Dermis microvascular lymphatic vessel endothelial cell (primary cell): ENCODE measurements at regions not wholly inside any gene's neighbourhood (a gene's known extent, or its start where the extent isn't known, plus 50 kb on each side); places are given as distances from the start of the nearest gene placed in this dataset.
"Not testable (repeated sequence)": the region's sequence is repeated elsewhere in the genome, so short reads cannot be mapped to it uniquely, and the experiment has no call there.

Source experiments
- DNase-seq, 2 donors: peaks; one replicate each; pipeline versions ENCODE4 v3.0.0 to v3.0.0-alpha.2; 2010; ENCODE audit warnings: low read depth in 2 of 2

DNA sequence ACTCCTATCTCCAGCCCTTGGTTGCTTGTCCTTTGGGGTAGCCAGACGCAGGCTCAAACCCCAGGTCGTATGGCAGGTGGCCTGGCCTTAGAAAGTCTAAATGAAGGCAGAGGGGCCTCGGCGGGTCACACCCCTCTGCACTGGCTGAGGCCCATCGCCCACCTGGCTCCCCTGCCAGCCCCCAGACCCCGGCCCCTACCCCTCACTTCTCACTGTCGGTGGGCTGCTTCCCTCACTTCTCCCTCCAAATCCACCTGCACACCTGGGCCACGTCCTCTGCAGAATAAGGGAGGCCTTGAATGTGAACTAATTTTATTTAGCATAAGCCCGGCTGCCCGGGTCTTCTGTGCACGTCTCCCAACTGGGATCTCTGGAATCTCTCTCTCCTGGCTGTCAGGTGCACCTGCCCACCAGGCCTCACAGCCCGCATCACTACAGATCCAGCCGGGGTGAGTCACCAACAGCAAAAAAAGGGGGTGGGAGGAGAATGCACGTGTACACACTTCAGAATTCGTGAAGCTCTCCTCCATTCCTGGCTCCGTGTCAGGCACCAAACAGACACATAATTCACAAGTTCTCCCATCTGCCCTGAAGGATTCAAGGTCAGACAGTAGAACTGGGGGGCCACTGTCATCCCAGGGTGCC lies 107.5 kb upstream of the SIM2 start:
- DNase-seq: no peak

DNA sequence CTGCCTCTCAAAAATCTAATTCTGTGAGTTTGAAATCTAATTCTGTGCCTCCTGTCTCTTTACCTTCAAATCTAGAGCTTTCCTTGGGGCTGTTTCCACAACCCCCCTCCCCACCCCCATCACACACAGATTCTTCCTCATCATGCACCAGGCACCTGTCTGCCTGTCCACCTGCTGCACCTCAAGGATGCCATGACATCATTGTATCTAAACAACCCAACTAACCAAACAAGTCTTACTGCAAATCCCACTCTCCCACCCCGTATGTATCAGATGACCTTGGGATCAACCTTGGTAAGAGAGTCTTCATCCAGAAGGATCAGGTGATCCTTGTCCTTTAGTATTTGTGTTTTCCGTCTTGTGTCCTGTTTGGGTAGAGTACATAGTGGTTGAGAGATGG lies 102.7 kb upstream of the SIM2 start:
- no peak for DNase-seq

- no peak for DNase-seq
Measured at GRCh38 chr21:36601362-36601761, 97.6 kb upstream of the SIM2 start.

GRCh38 chr21:36602735-36603134 lies 96.2 kb upstream of the SIM2 start:
- no peak for DNase-seq

DNA sequence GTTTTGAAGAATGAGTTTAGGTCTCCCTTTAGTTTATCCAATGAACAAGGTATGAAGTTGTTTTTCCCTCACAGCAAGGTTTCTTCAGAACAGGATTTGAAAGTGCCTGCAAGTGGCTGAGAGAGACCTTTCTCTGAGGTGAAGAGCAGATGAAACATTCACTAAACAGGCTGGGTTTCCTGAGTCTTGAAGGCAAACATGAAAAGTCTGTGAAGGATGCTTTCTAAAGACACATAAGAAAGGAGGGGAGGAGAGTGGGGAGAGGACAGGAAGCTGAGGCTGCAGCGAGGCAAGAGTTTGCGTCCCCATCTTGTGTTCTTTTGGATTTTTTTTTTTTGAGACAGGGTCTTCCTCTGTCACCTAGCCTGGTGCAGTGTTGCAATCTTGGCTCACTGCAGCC lies 95.7 kb upstream of the SIM2 start:
- no peak for DNase-seq

DNA sequence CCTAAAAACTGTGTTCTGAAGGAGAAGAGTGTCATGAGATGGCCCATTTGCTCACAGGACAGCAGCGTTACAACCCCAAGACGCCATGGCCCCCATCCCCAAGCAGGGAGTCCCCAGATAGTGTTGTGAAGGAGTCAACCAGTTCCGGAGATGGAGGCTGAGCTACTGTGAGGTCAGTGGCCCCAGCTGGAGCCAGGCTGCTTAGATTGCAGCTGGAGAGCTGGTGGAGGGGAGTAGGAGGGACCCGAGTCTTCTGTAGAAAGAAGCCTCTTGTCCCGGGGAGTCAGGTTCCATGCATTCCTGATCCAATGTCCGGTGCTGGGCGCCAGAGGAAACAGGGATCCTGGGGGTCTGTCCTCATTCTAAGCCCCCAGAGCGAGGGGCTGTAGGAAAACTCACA lies 93.5 kb upstream of the SIM2 start:
- no peak for DNase-seq

DNA sequence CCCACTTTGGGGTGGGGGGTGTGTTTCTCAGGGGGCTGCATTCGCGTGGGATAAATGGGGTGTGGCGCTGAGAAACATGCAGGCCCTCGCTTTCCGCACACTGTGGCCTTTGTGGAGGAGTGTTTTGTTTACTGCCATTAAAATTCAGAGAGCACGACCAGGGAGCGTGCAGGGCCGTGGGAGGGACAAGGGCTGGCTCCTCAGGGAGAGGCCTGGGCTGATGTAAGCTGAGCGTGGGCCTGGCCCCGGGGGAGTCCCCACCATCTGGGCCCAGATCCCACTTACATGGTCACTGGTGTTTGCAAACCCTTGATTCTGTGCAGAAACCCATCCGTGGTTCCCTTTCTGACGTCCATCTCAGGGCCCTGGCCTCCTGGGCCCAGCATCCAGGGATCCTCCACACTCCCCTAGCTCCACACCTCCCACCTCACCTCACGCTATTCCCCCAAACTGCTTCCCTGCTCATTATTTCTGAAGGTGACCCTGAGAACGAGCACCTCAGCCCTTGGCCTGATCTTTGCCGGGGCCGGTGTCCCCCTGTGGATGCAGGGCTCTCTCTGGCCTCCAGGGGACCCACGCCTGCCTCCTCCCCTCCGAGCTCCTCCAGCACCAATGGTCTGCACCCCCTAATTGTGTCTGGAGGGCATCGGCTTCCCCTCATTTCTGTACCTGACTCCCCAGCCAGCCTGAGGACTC lies 92.5 kb upstream of the SIM2 start:
- no peak for DNase-seq

DNA sequence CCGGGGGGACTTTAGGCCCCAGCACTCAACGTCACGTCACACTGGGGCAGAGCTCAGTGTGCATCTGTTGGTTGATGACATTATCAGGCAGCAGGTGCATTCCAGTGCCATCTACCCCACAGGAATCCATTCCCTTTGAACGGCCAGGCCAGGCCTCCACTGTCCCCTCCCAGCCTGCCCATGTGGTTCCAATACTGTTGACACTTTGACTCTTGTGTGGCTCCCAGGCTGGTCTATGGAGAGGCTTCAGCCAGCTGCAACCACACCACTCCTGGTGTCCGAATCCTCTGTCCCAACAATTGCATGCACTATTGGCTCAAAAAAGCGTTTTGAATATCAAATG lies 92.0 kb upstream of the SIM2 start:
- DNase-seq: no peak

- DNase-seq: no peak
Measured at GRCh38 chr21:36608041-36608896, 90.6 kb upstream of the SIM2 start.

GRCh38 chr21:36608897-36609225 lies 90.1 kb upstream of the SIM2 start:
- DNase-seq: no peak

- no peak for DNase-seq
Measured at GRCh38 chr21:36609654-36610053, 89.3 kb upstream of the SIM2 start.

DNA sequence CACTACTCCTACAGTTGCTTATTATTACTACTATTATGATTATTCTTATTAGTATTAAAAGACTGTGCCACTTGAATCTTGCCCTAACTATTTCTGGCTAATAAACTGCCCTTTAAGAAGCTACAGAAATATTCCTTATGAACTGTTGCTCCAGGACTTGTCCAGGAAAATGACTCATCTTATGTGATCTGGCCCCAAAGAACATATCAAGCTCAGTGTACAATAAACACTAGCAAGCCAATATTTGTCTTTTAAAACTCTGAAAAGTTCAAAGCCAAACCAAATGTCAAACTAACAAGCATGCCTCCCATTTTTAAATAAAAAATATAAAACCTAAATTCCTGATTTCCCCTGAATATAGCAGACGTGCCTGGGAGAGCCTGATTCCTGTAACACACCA lies 88.7 kb upstream of the SIM2 start:
- peak in 1 of 2 donors; percentile 48 for DNase-seq

GRCh38 chr21:36610935-36611334 lies 88.0 kb upstream of the SIM2 start:
- DNase-seq: no peak

DNA sequence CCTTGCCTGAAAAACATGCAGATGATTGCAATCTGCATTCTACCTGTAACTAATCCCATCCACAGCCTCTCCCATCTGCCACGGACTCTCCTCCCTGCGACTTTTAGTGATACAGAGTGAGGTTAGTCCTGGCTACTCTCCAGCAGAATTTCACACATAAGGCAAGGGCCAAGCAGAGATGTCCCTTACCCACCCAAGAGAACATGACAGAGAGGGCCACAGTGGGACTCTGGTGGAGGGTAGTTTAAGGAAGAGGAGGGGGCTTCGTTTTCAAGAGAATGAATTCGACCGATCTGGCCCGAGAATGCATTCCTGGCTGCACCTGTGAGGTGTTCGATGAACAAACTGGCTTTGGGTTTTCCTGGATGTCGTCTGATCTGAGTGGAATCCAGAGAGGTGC lies 87.5 kb upstream of the SIM2 start:
- DNase-seq: no peak

DNA sequence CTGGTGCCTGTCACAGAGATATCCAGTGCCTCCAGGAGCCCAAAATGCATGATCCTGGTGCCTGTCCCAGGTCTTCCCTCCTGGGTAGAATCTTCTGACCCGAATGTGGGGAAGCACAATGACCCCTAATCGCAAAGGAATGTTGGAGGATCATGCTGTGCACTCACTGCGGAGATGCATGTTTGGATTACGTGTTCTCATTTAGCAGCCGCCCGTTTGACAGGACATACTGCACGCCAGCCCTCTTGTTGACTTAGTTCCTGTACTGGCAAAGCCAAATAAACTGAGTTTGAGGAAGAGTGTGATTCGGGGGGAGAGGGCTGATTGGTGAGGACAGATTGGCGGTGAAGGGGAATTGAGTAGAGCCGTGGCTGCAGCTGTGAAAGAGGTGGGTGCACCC lies 85.9 kb upstream of the SIM2 start:
- no peak for DNase-seq

GRCh38 chr21:36613554-36613953 lies 85.4 kb upstream of the SIM2 start:
- no peak for DNase-seq

DNA sequence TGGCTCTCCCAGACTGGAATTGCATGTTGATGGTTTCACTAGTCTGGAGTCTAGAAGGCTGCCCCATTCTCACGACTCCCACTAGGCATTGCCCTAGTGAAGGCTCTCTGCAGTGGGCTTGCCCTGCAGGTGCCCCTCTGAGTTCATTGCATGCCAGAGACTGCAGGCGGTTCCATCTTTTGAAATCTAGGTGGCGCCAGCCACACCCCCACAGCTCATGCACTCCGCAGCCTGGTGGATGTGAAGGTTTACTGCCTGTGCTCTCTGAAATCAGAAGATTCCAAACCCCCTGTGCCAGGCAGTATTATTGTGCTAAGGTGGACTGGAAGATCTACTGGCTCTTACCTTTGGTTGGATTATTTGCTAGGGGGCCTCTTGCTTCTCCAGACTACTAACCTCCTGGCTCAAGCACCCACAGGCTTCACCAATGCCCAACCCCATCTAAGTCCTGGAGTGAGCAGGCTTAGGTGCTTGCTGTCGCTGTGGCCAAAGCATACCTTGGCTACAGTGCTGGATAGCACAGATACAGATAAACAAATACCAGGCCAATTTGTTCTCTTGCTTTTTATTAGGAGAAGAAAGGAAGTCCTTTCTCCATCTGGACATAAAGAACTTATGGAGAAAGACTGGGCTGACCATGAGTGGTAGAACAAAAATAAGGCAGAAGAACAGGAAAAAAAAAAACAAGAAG lies 83.5 kb upstream of the SIM2 start:
- DNase-seq: no peak

GRCh38 chr21:36616773-36617172 lies 82.1 kb upstream of the SIM2 start:
- not testable (repeated sequence) for DNase-seq

DNA sequence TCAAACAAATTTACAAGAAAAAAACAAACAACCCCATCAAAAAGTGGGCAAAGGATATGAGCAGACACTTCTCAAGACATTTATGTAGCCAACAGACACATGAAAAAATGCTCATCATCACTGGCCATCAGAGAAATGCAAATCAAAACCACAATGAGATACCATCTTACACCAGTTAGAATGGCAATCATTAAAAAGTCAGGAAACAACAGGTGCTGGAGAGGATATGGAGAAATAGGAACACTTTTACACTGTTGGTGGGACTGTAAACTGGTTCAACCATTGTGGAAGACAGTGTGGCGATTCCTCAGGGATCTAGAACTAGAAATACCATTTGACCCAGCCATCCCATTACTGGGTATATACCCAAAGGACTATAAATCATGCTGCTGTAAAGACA lies 77.1 kb upstream of the SIM2 start:
- not testable (repeated sequence) for DNase-seq

DNA sequence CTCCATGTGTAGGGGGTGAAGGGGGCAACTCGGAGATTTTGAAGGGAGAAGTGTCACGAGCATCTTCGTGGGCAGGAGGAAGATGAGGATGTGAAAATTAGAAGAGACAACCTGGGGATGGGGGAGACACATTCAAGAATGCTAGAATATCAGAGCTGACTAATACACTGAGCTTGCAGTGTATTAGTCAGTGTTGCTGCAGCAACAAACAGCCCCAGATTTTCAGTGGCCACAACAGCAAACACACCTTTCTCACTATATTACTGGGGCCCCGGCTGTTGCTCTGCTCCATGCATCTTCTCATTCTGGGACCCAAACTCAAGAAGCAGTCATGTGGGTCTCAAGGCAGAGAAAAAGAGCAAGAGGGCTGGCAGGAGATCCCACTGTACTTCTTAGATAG lies 74.8 kb upstream of the SIM2 start:
- DNase-seq: no peak

- no peak for DNase-seq
Measured at GRCh38 chr21:36626791-36627190, 72.1 kb upstream of the SIM2 start.

GRCh38 chr21:36627242-36627641 lies 71.7 kb upstream of the SIM2 start:
- no peak for DNase-seq
